ENCODE measurements at regions not wholly inside any gene's neighbourhood (a gene's known extent, or its start where the extent isn't known, plus 50 kb on each side); places are given as distances from the start of the nearest gene placed in this dataset.

- DNase-seq (ENCODE audit: low read depth) (no peak), FAIRE-seq (no peak)
- no peaks in the 10 kb centered on the region for H3K36me3 ChIP-seq (ENCODE audit: control insufficient read depth, insufficient read depth, low read length)
- no peak overlapping the region for H3K4me3 ChIP-seq (ENCODE audit: low read depth, low read length)
- TF ChIP-seq CTCF (IDR thresholded peaks at IDR 0.05; ENCODE audit: insufficient read depth, low read length, severe bottlenecking), result no peak
- no peaks in the 10 kb centered on the region for H3K27me3 ChIP-seq (ENCODE audit: control insufficient read depth, insufficient read depth, low read length)
Measured at GRCh38 chr4:173910891-173911290, 372.6 kb downstream of the FBXO8 start.

- H3K36me3 ChIP-seq (ENCODE audit: control insufficient read depth, insufficient read depth, low read length), result no peaks in the 10 kb centered on the region
- FAIRE-seq (no peak), DNase-seq (ENCODE audit: low read depth) (no peak)
- no peak for TF ChIP-seq CTCF (IDR thresholded peaks at IDR 0.05; ENCODE audit: insufficient read depth, low read length, severe bottlenecking)
- H3K4me3 ChIP-seq (ENCODE audit: low read depth, low read length), result no peak overlapping the region
- no peaks in the 10 kb centered on the region for H3K27me3 ChIP-seq (ENCODE audit: control insufficient read depth, insufficient read depth, low read length)
Measured at GRCh38 chr4:173909294-173909693, 374.2 kb downstream of the FBXO8 start.

GRCh38 chr4:173899813-173900212, 369.8 kb upstream of the HAND2 start:
- Histone ChIP-seq H3K36me3 (ENCODE audit: control insufficient read depth, insufficient read depth, low read length) (no peaks in the 10 kb centered on the region), H3K27me3 (ENCODE audit: control insufficient read depth, insufficient read depth, low read length) (no peaks in the 10 kb centered on the region), H3K4me3 (ENCODE audit: low read depth, low read length) (no peak overlapping the region)
- FAIRE-seq (no peak), DNase-seq (ENCODE audit: low read depth) (no peak)
- TF ChIP-seq CTCF (IDR thresholded peaks at IDR 0.05; ENCODE audit: insufficient read depth, low read length, severe bottlenecking), result no peak

- no peak overlapping the region for H3K4me3 ChIP-seq (ENCODE audit: low read depth, low read length)
- no peak for TF ChIP-seq CTCF (IDR thresholded peaks at IDR 0.05; ENCODE audit: insufficient read depth, low read length, severe bottlenecking)
- FAIRE-seq (no peak), DNase-seq (ENCODE audit: low read depth) (no peak)
- H3K36me3 ChIP-seq (ENCODE audit: control insufficient read depth, insufficient read depth, low read length), result no peaks in the 10 kb centered on the region
- H3K27me3 ChIP-seq (ENCODE audit: control insufficient read depth, insufficient read depth, low read length), result no peaks in the 10 kb centered on the region
Measured at GRCh38 chr4:173891072-173891471, 361.0 kb upstream of the HAND2 start.

GRCh38 chr4:173883821-173884220, 353.8 kb upstream of the HAND2 start:
- no peak for TF ChIP-seq CTCF (IDR thresholded peaks at IDR 0.05; ENCODE audit: insufficient read depth, low read length, severe bottlenecking)
- DNase-seq (ENCODE audit: low read depth) (no peak), FAIRE-seq (no peak)
- Histone ChIP-seq H3K27me3 (ENCODE audit: control insufficient read depth, insufficient read depth, low read length) (no peaks in the 10 kb centered on the region), H3K4me3 (ENCODE audit: low read depth, low read length) (no peak overlapping the region), H3K36me3 (ENCODE audit: control insufficient read depth, insufficient read depth, low read length) (no peaks in the 10 kb centered on the region)

GRCh38 chr4:173880897-173881296, 350.9 kb upstream of the HAND2 start:
- Histone ChIP-seq H3K4me3 (ENCODE audit: low read depth, low read length) (no peak overlapping the region), H3K27me3 (ENCODE audit: control insufficient read depth, insufficient read depth, low read length) (no peaks in the 10 kb centered on the region), H3K36me3 (ENCODE audit: control insufficient read depth, insufficient read depth, low read length) (no peaks in the 10 kb centered on the region)
- no peak for TF ChIP-seq CTCF (IDR thresholded peaks at IDR 0.05; ENCODE audit: insufficient read depth, low read length, severe bottlenecking)
- FAIRE-seq (no peak), DNase-seq (ENCODE audit: low read depth) (no peak)

Data from bronchial epithelial cell (primary cell).